ENCODE measurements at regions not wholly inside any gene's neighbourhood (a gene's known extent, or its start where the extent isn't known, plus 50 kb on each side); places are given as distances from the start of the nearest gene placed in this dataset.

- DNase-seq (ENCODE audit: low read depth), result no peak
- no peak overlapping the region for H3K4me3 ChIP-seq (ENCODE audit: low read depth, low read length)
- TF ChIP-seq CTCF (IDR thresholded peaks at IDR 0.05; ENCODE audit: insufficient read depth, low read depth, low read length, missing control alignments), result no peak
Observed at GRCh38 chr1:73755649-73756048, 442.3 kb downstream of the LRRIQ3 start.

- H3K4me3 ChIP-seq (ENCODE audit: low read depth, low read length), result no peak overlapping the region
- no peak for DNase-seq (ENCODE audit: low read depth)
- no peak for TF ChIP-seq CTCF (IDR thresholded peaks at IDR 0.05; ENCODE audit: insufficient read depth, low read depth, low read length, missing control alignments)
Observed at GRCh38 chr1:73749996-73750395, 448.0 kb downstream of the LRRIQ3 start.

- H3K4me3 ChIP-seq (ENCODE audit: low read depth, low read length), result no peak overlapping the region
- TF ChIP-seq CTCF (IDR thresholded peaks at IDR 0.05; ENCODE audit: insufficient read depth, low read depth, low read length, missing control alignments), result no peak
- DNase-seq (ENCODE audit: low read depth), result no peak
Observed at GRCh38 chr1:73744985-73745384, 453.0 kb downstream of the LRRIQ3 start.

- no peak overlapping the region for H3K4me3 ChIP-seq (ENCODE audit: low read depth, low read length)
- no peak for DNase-seq (ENCODE audit: low read depth)
- no peak for TF ChIP-seq CTCF (IDR thresholded peaks at IDR 0.05; ENCODE audit: insufficient read depth, low read depth, low read length, missing control alignments)
Observed at GRCh38 chr1:73736125-73736524, 461.9 kb downstream of the LRRIQ3 start.

- no peak for DNase-seq (ENCODE audit: low read depth)
- no peak for TF ChIP-seq CTCF (IDR thresholded peaks at IDR 0.05; ENCODE audit: insufficient read depth, low read depth, low read length, missing control alignments)
- H3K4me3 ChIP-seq (ENCODE audit: low read depth, low read length), result no peak overlapping the region
Observed at GRCh38 chr1:73727036-73727435, 470.9 kb downstream of the LRRIQ3 start.

GRCh38 chr1:73722055-73722454 is 475.9 kb downstream of the LRRIQ3 start:
- DNase-seq (ENCODE audit: low read depth), result no peak
- no peak for TF ChIP-seq CTCF (IDR thresholded peaks at IDR 0.05; ENCODE audit: insufficient read depth, low read depth, low read length, missing control alignments)

GRCh38 chr1:73717976-73718375 is 480.0 kb downstream of the LRRIQ3 start:
- no peak overlapping the region for H3K4me3 ChIP-seq (ENCODE audit: low read depth, low read length)
- no peak for DNase-seq (ENCODE audit: low read depth)
- TF ChIP-seq CTCF (IDR thresholded peaks at IDR 0.05; ENCODE audit: insufficient read depth, low read depth, low read length, missing control alignments), result no peak

More at GRCh38 chr1:73722055-73722454, 475.9 kb downstream of the LRRIQ3 start:
- no peak overlapping the region for H3K4me3 ChIP-seq (ENCODE audit: low read depth, low read length)
